Immature natural killer cell (primary cell): ENCODE measurements at regions not wholly inside any gene's neighbourhood (a gene's known extent, or its start where the extent isn't known, plus 50 kb on each side); places are given as distances from the start of the nearest gene placed in this dataset.

Experiments used
- DNase-seq, 3 donors: peaks; one replicate each; pipeline ENCODE4 v3.0.0; 2022; ENCODE audit warnings: mixed read lengths in 1 of 3
- H3K27ac Mint-ChIP-seq, 6 donors: one replicate each; pipeline ENCODE4 v1.8.0; 2020; ENCODE audit warnings: mixed read lengths in 6 of 6, mild to moderate bottlenecking in 5 of 6, inconsistent platforms in 4 of 6, moderate library complexity in 3 of 6
- H3K27me3 Mint-ChIP-seq, 3 donors: one replicate each; pipeline ENCODE4 v1.8.0; 2020 to 2021; ENCODE audit warnings: low read depth in 3 of 3, mild to moderate bottlenecking in 3 of 3, mixed read lengths in 3 of 3, moderate library complexity in 3 of 3, inconsistent platforms in 1 of 3
- H3K36me3 Mint-ChIP-seq, 3 donors: one replicate each; pipeline ENCODE4 v1.8.0; 2020; ENCODE audit warnings: mixed read lengths in 3 of 3, inconsistent platforms in 2 of 3, mild to moderate bottlenecking in 2 of 3
- H3K4me1 Mint-ChIP-seq, 2 donors: one replicate each; pipeline ENCODE4 v1.8.0; 2020; ENCODE audit warnings: inconsistent platforms in 2 of 2, mild to moderate bottlenecking in 2 of 2, mixed read lengths in 2 of 2, moderate library complexity in 1 of 2
- H3K4me3 Mint-ChIP-seq, 5 donors: one replicate each; pipeline ENCODE4 v1.8.0; 2020; ENCODE audit warnings: mild to moderate bottlenecking in 5 of 5, mixed read lengths in 5 of 5, inconsistent platforms in 3 of 5, moderate library complexity in 3 of 5
- H3K9me3 Mint-ChIP-seq, 6 donors: one replicate each; pipeline ENCODE4 v1.8.0; 2020; ENCODE audit warnings: mild to moderate bottlenecking in 6 of 6, mixed read lengths in 6 of 6, inconsistent platforms in 4 of 6, moderate library complexity in 3 of 6

DNA sequence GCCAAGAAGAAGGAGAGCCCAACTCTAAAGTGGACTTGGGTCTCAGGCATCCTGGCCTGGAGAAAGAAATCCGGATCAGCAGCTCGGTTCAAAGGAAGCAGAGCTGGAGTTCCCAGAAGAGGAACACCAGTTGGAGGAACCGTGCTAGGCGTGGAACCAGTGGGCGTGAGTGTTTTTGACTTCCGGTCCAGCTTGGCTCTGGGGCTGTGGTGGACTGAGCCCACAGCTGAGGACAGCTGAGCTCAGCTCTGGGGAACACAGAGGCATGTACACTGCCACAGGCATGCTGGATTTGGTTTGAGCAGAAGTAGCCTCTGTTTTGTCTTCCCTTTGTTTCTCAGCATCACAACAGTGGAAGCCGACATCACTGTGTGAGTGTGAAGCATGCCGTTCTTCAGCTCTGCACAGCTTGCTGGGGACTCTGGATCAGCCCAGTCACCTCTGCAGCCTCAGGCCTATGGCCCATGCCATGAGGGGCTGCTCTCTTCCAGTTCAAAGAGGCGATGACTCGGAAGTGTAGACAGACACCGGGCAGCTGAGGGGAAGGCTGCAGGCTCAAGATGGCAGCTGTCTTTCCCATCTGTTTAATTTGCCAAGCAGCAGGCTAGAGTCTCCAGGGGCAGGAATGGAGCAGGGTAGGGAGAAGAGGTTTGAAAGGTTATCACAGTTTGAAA, 185.8 kb upstream of the UBE3A start:
- no peak overlapping the region for H3K27ac Mint-ChIP-seq

GRCh38 chr15:25623708-25624107, 184.9 kb upstream of the UBE3A start:
- Mint-ChIP-seq H3K27me3 (peaks cover 0 to 5% (median 2%) of the 10 kb centered on the region in 3 donors), H3K27ac (no peak overlapping the region), H3K9me3 (peaks cover 0 to 3% (median 0%) of the 10 kb centered on the region in 6 donors), H3K4me3 (no peak overlapping the region), H3K36me3 (no peaks in the 10 kb centered on the region), H3K4me1 (no peaks in the 10 kb centered on the region)
- no peak for DNase-seq

More for the DNA sequence above, 185.8 kb upstream of the UBE3A start:
- Mint-ChIP-seq H3K4me3 (no peak overlapping the region), H3K27me3 (peaks cover 0 to 3% (median 3%) of the 10 kb centered on the region in 3 donors), H3K4me1 (no peaks in the 10 kb centered on the region), H3K36me3 (no peaks in the 10 kb centered on the region), H3K9me3 (peaks cover 0 to 3% (median 2%) of the 10 kb centered on the region in 6 donors)
- DNase-seq: no peak

- Mint-ChIP-seq H3K4me3 (no peak overlapping the region), H3K27ac (no peak overlapping the region), H3K9me3 (peaks cover 0 to 6% (median 0%) of the 10 kb centered on the region in 6 donors), H3K4me1 (no peaks in the 10 kb centered on the region), H3K27me3 (peaks cover 0 to 7% (median 2%) of the 10 kb centered on the region in 3 donors), H3K36me3 (no peaks in the 10 kb centered on the region)
- DNase-seq: no peak
Measured at GRCh38 chr15:25620466-25620865, 181.6 kb upstream of the UBE3A start.

- peaks cover 0 to 6% (median 0%) of the 10 kb centered on the region in 6 donors for H3K9me3 Mint-ChIP-seq
- peaks cover 0 to 7% (median 1%) of the 10 kb centered on the region in 3 donors for H3K27me3 Mint-ChIP-seq
- H3K4me1 Mint-ChIP-seq: no peaks in the 10 kb centered on the region
- DNase-seq: no peak
- H3K27ac Mint-ChIP-seq: no peak overlapping the region
- H3K36me3 Mint-ChIP-seq: no peaks in the 10 kb centered on the region
- H3K4me3 Mint-ChIP-seq: no peak overlapping the region
Measured at GRCh38 chr15:25619761-25620160, 180.9 kb upstream of the UBE3A start.

GRCh38 chr15:25619076-25619475, 180.3 kb upstream of the UBE3A start:
- peaks cover 0 to 7% (median 0%) of the 10 kb centered on the region in 3 donors for H3K27me3 Mint-ChIP-seq
- no peak for DNase-seq
- H3K36me3 Mint-ChIP-seq: no peaks in the 10 kb centered on the region
- no peak overlapping the region for H3K4me3 Mint-ChIP-seq
- peaks cover 0 to 6% (median under 1%) of the 10 kb centered on the region in 6 donors for H3K9me3 Mint-ChIP-seq
- H3K27ac Mint-ChIP-seq: no peak overlapping the region
- H3K4me1 Mint-ChIP-seq: no peaks in the 10 kb centered on the region

DNA sequence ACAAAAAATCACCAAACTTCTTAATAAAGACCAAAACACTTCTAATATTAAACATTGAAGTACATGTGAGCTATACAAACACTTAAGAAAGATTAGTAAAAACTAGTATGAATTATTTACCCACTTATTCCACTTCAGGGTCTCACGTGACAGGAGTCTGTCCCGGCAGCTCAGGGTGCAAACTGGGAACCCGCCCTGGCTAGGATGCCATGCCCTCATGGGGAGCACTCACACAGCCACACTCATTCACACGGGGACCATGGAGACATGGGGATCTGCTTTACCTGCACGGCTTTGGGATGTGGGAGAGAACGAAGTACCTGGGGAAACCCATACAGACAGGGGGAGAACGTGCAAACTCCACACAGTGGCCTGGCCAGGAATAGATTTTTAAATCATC, 179.3 kb upstream of the UBE3A start:
- no peak overlapping the region for H3K27ac Mint-ChIP-seq
- DNase-seq: no peak
- H3K9me3 Mint-ChIP-seq: peaks cover 0 to 6% (median 1%) of the 10 kb centered on the region in 6 donors
- H3K4me3 Mint-ChIP-seq: no peak overlapping the region
- H3K27me3 Mint-ChIP-seq: peaks cover 0 to 9% (median 2%) of the 10 kb centered on the region in 3 donors
- H3K36me3 Mint-ChIP-seq: no peaks in the 10 kb centered on the region
- H3K4me1 Mint-ChIP-seq: no peaks in the 10 kb centered on the region

- no peaks in the 10 kb centered on the region for H3K36me3 Mint-ChIP-seq
- H3K27me3 Mint-ChIP-seq: peaks cover 2 to 9% (median 4%) of the 10 kb centered on the region in 3 donors
- DNase-seq: no peak
- no peak overlapping the region for H3K4me3 Mint-ChIP-seq
- no peak overlapping the region for H3K27ac Mint-ChIP-seq
- H3K4me1 Mint-ChIP-seq: no peaks in the 10 kb centered on the region
- peaks cover 0 to 6% (median 1%) of the 10 kb centered on the region in 6 donors for H3K9me3 Mint-ChIP-seq
Measured at GRCh38 chr15:25616471-25616870, 177.6 kb upstream of the UBE3A start.

DNA sequence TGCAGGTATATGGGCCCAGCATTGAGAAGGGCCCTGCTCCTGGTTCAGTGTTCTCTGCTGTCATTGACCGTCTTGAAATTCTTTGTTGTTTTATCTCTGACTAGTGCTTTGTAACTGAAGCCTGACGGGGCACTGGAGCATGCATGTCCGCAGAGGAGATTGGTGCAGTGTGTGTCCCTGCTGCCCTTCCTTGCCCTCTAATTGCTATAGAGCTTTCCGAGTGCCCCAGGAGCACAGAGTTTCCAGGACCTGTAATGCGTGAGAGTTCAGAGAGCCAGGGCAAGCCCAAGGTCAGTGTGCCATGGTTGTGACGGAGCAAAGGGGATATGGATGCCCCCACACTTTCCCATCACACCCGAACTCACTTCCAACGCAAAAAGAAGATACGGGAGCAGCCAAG, 174.3 kb upstream of the UBE3A start:
- Mint-ChIP-seq H3K4me3 (no peak overlapping the region), H3K4me1 (no peaks in the 10 kb centered on the region), H3K27me3 (peaks cover 2 to 12% (median 4%) of the 10 kb centered on the region in 3 donors), H3K9me3 (peaks cover 0 to 5% (median 2%) of the 10 kb centered on the region in 6 donors), H3K27ac (no peak overlapping the region), H3K36me3 (no peaks in the 10 kb centered on the region)
- DNase-seq: no peak

DNA sequence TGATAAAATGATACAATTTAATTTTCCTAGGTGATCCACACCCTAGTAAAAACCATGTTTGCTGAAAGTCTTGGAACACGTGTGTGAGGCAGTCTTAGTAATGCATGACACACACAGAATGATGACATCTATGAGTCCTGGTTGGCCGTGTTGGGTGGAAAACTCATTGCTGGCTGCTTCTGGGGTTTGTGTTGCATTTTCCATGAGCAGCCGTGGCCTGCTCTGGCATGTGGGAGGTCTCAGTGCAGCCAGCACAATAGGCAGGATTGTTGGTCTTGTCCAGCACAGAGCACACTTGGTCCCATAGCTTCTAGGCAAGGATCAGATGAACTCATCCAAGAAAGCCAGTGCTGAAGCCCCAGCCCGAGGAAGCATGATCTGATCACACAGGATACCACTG, 172.8 kb upstream of the UBE3A start:
- no peak overlapping the region for H3K27ac Mint-ChIP-seq
- H3K9me3 Mint-ChIP-seq: peaks cover 0 to 7% (median 0%) of the 10 kb centered on the region in 6 donors

DNA sequence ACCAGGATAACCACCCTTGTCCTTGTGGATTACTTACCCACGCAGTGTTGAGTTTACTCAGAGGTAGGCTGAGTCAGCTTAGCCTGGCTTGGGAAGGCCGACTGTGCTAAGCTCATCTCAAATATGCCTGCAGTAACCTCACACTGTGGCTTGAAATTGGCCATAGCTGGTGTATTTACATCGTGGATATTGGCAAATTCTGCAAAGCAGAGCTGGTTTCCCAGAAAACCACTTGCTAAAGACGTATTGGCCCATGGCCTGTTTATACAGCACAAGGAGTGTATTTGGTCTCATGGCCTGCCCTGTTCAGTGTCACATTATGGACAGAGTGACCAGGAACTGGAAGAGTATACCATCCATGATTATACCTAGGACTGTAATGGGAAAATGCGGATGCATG, 170.5 kb upstream of the UBE3A start:
- Mint-ChIP-seq H3K36me3 (no peaks in the 10 kb centered on the region), H3K4me3 (no peak overlapping the region), H3K9me3 (peaks cover 0 to 7% (median 0%) of the 10 kb centered on the region in 6 donors), H3K27ac (no peak overlapping the region), H3K4me1 (no peaks in the 10 kb centered on the region), H3K27me3 (peaks cover 2 to 14% (median 8%) of the 10 kb centered on the region in 3 donors)
- DNase-seq: no peak

More for the DNA sequence above, 172.8 kb upstream of the UBE3A start:
- no peak overlapping the region for H3K4me3 Mint-ChIP-seq
- H3K27me3 Mint-ChIP-seq: peaks cover 2 to 14% (median 5%) of the 10 kb centered on the region in 3 donors
- DNase-seq: no peak
- H3K36me3 Mint-ChIP-seq: no peaks in the 10 kb centered on the region
- H3K4me1 Mint-ChIP-seq: no peaks in the 10 kb centered on the region

DNA sequence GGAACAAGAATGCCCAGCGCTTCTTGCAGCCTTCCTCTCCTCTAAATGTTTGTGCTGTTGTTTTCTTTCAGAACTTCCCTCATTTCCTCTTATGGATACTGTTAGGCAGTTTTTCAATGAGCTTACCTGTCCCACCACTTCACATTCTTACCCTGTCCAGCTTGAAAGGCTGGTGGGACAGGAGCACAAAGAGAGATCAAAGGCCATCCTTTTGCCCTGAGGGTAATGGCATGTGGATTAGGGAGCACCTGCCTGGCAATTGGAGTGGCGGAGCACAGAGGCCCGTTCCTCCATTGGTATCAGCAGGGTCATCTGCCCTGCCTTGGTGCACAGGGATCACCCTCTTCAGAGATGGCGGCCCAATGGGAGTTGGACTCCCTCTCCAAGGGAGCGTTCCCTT, 170.1 kb upstream of the UBE3A start:
- Mint-ChIP-seq H3K4me1 (no peaks in the 10 kb centered on the region), H3K27ac (no peak overlapping the region), H3K4me3 (no peak overlapping the region), H3K36me3 (no peaks in the 10 kb centered on the region), H3K9me3 (peaks cover 0 to 6% (median 0%) of the 10 kb centered on the region in 6 donors), H3K27me3 (peaks cover 2 to 14% (median 8%) of the 10 kb centered on the region in 3 donors)
- DNase-seq: no peak

DNA sequence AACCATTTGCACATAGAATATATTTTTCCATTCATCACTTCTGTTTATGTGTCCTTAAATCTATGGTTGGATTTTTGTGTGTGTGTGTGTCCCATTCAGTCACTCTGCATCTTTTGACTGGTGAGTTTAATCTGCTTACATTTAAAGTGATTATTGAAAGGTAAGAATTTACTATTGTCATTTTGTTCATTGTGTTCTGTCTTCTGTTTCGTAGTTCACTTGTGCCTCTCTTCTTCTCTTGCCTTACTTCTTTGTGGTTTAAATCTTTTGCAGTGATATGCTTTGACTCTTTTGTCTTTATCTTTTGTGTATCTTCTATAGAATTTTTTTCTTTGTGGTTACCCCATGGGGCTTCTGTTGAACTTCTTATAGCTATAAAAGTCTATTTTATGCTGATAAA, 166.3 kb upstream of the UBE3A start:
- Mint-ChIP-seq H3K4me1 (no peaks in the 10 kb centered on the region), H3K27ac (no peak overlapping the region), H3K4me3 (no peak overlapping the region), H3K27me3 (peaks cover 3 to 11% (median 4%) of the 10 kb centered on the region in 3 donors), H3K9me3 (peaks cover 0 to 5% (median 2%) of the 10 kb centered on the region in 6 donors), H3K36me3 (no peaks in the 10 kb centered on the region)
- DNase-seq: no peak

GRCh38 chr15:25600751-25601150, 161.9 kb upstream of the UBE3A start:
- no peaks in the 10 kb centered on the region for H3K4me1 Mint-ChIP-seq

GRCh38 chr15:25597571-25597970, 158.7 kb upstream of the UBE3A start:
- no peaks in the 10 kb centered on the region for H3K4me1 Mint-ChIP-seq
- H3K4me3 Mint-ChIP-seq: no peak overlapping the region
- no peak for DNase-seq
- H3K27me3 Mint-ChIP-seq: peaks cover 2 to 5% (median 2%) of the 10 kb centered on the region in 3 donors
- no peak overlapping the region for H3K27ac Mint-ChIP-seq
- H3K9me3 Mint-ChIP-seq: peaks cover 0 to 14% (median 9%) of the 10 kb centered on the region in 6 donors
- peaks cover 0 to 3% (median 0%) of the 10 kb centered on the region in 3 donors for H3K36me3 Mint-ChIP-seq

More at GRCh38 chr15:25600751-25601150, 161.9 kb upstream of the UBE3A start:
- Mint-ChIP-seq H3K27ac (no peak overlapping the region), H3K4me3 (no peak overlapping the region), H3K9me3 (peaks cover 0 to 13% (median 7%) of the 10 kb centered on the region in 6 donors), H3K36me3 (peaks cover 0 to 2% (median 0%) of the 10 kb centered on the region in 3 donors), H3K27me3 (peaks cover 2 to 5% (median 2%) of the 10 kb centered on the region in 3 donors)
- DNase-seq: no peak
